Right lobe of liver (tissue), 4 donors: ENCODE measurements at regions not wholly inside any gene's neighbourhood (a gene's known extent, or its start where the extent isn't known, plus 50 kb on each side); places are given as distances from the start of the nearest gene placed in this dataset.

Experiments used
- POLR2A ChIP-seq: fragments of 450-650 bp; IDR thresholded peaks from one replicate; pipeline ENCODE4 v1.6.1; 2017; ENCODE audit warnings: antibody characterized with exemption, mild to moderate bottlenecking
- TF ChIP-seq, protein P1 (sequence below), 4 donors: fragments of 200-600 bp in 3 of 4; fragments of 450-650 bp in 1 of 4; IDR thresholded peaks; one replicate each; pipeline versions ENCODE4 v1.5.1 to v1.8.0; 2016 to 2022; ENCODE audit warnings: antibody characterized with exemption in 4 of 4, mild to moderate bottlenecking in 2 of 4
- donor health status: DM: no; HTN: no; CAD: no.
- donor health status: DM: no; HTN: no; CAD: no.
- donor health status: DM: no; HTN: yes; CAD: no.

DNA sequence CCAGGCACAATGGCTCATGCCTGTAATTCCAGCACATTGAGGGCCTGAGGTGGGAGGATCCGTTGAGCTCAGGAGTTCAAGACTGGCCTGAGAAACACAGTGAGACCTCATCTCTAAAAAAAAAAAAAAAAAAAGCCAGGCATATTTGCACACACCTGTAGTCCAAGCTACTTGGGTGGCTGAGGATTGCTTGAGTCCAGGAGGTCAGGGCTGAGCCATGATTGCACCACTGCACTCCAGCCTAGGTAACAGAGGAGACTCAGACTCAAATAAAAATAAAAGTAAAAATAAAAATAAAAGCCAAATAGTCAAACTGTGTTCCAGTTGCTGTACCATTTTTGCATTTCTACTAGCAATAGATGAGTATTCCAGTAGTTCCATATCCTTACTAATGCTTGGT, 616.0 kb downstream of the KIF4B start:
- no peak for TF ChIP-seq POLR2A
- TF ChIP-seq, protein P1, sequence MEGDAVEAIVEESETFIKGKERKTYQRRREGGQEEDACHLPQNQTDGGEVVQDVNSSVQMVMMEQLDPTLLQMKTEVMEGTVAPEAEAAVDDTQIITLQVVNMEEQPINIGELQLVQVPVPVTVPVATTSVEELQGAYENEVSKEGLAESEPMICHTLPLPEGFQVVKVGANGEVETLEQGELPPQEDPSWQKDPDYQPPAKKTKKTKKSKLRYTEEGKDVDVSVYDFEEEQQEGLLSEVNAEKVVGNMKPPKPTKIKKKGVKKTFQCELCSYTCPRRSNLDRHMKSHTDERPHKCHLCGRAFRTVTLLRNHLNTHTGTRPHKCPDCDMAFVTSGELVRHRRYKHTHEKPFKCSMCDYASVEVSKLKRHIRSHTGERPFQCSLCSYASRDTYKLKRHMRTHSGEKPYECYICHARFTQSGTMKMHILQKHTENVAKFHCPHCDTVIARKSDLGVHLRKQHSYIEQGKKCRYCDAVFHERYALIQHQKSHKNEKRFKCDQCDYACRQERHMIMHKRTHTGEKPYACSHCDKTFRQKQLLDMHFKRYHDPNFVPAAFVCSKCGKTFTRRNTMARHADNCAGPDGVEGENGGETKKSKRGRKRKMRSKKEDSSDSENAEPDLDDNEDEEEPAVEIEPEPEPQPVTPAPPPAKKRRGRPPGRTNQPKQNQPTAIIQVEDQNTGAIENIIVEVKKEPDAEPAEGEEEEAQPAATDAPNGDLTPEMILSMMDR (IDR thresholded peaks at IDR 0.05) = no peak
